LNCaP clone FGC (cell line): ENCODE measurements at regions not wholly inside any gene's neighbourhood (a gene's known extent, or its start where the extent isn't known, plus 50 kb on each side); places are given as distances from the start of the nearest gene placed in this dataset.

Source experiments
- DNase-seq: peaks from one replicate; pipeline ENCODE4 v3.0.0-alpha.2; 2011; ENCODE audit warnings: low read depth
- H3K4me3 ChIP-seq: 2 replicates; pipeline ENCODE4 v1.5.1; 2011; ENCODE audit warnings: mild to moderate bottlenecking, low read depth, low read length, control low read depth
- CTCF ChIP-seq: IDR thresholded peaks from 2 replicates; pipeline ENCODE4 v1.5.1; 2012; ENCODE audit warnings: mild to moderate bottlenecking; ENCODE audit not compliant: control insufficient read depth, insufficient read depth; ENCODE audit errors: extremely low read depth

DNA sequence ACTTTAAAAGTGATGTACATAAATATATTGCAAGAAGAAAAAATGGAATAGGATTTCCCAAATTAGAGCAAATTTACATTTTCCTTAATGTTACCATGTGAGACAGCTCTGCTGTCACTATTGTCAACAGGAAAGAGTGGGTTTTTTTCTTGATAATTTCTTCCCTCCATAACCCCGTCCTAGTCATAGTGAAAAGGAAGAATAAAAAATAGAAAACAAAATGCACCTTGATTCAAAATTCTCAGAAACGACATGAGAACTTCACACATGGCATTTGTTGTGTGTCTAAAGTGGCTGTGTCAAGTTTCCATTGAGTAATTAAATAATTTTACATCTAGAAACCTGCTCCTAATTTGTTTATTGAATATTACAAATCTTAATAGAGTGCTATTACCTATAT is 945.2 kb upstream of the SLC35B3 start:
- no peak overlapping the region for H3K4me3 ChIP-seq
- TF ChIP-seq CTCF: no peak
- no peak for DNase-seq

DNA sequence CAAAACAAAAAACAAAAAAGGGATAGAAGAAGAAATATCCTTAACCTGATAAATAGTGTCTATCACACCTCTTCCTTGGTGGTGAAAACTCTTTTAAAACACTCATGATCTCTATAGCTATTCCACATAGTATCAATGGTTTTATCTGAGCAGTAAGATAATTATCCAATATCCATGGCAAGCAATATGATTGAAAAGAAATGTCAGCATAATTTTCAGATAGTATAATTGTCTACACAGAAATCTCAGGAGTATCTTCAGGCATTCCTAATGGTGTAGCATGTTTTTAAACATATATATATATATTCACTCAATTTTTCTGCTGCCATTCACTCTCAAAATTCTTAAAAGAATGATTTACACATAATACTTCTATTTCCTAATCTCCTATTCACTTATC is 938.0 kb upstream of the SLC35B3 start:
- H3K4me3 ChIP-seq: no peak overlapping the region
- DNase-seq: no peak
- TF ChIP-seq CTCF: no peak

DNA sequence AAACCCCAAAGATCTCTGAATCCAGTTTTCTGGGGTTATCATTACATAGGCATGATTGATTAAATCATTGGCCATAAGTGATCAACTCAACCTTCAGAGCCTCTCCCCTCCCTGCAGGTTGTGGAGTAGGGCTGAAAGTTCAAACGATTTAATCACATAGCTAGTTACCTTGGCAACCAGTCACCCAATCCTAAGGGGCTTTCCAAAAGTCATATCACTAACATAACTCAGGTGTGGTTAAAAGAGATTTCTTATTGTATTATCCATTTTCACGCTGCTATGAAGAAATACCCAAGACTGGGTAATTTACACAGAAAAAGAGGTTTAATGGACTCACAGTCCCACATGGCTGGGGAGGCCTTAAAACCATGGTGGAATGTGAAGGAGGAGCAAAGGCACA is 935.1 kb upstream of the SLC35B3 start:
- H3K4me3 ChIP-seq: no peak overlapping the region
- no peak for TF ChIP-seq CTCF
- no peak for DNase-seq

DNA sequence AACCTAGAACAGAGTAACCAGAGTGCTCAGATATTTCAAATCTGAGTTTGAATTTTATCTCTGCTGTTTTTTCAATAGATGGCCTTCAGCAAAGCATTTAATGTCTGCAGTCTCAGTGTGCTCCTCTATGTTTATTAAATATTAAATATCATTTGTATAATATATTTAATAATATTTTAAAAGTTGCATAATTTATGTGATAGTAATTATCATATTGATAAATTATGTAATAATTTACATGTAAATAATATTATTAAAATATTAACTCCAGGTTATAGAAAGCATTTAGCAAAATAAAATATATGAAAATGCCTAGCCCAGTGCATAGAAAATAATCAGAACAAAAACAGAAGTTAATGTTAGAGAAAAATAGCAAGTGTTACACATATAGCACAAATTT is 930.0 kb upstream of the SLC35B3 start:
- no peak for TF ChIP-seq CTCF
- no peak for DNase-seq
- no peak overlapping the region for H3K4me3 ChIP-seq

GRCh38 chr6:9361749-9362148 is 926.4 kb upstream of the SLC35B3 start:
- no peak for DNase-seq
- TF ChIP-seq CTCF: no peak
- no peak overlapping the region for H3K4me3 ChIP-seq

GRCh38 chr6:9360881-9361280 is 925.5 kb upstream of the SLC35B3 start:
- no peak overlapping the region for H3K4me3 ChIP-seq
- no peak for TF ChIP-seq CTCF
- DNase-seq: no peak

DNA sequence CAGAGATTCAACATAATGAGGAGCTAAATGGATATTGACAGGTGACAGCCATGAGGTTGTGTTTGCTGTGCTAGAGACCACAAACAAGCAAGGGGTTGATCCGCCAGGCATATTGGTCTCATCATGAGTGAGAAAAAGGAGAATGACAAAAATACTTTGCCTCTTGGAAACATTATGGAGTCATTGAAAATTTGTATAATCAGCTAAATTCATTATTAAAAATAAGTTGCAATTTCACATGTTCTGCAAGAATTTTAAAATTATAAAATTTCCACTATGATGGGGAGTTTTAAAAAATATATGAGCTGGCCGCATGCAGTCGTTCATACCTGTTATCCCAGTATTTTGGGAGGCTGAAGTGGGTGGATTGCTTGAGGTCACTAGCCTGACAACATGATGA is 912.3 kb upstream of the SLC35B3 start:
- no peak overlapping the region for H3K4me3 ChIP-seq
- TF ChIP-seq CTCF: no peak
- DNase-seq: no peak
